Naive thymus-derived CD4-positive, alpha-beta T cell (primary cell): ENCODE measurements at regions not wholly inside any gene's neighbourhood (a gene's known extent, or its start where the extent isn't known, plus 50 kb on each side); places are given as distances from the start of the nearest gene placed in this dataset.

ENCODE experiments used
- ATAC-seq: fragments of 150-1000 bp; cut with Tn5 transposase; 2 replicates; pipeline ENCODE4 v1.10.0; 2021; ENCODE audit warnings: mild to moderate bottlenecking, moderate library complexity
- CTCF ChIA-PET: fragments of 350-600 bp; sonication (Branson Sonifier 250); formaldehyde crosslinking; loops from one replicate; lab custom pipeline; 2021; ENCODE audit warnings: antibody characterized with exemption; lab: Charles Lee
- POLR2A ChIA-PET: fragments of 350-600 bp; sonication (Branson Sonifier 250); formaldehyde crosslinking; loops from one replicate; lab custom pipeline; 2021; ENCODE audit warnings: antibody characterized with exemption, inconsistent platforms; lab: Charles Lee
- DNase-seq, 9 donors: peaks; one replicate each; pipeline versions ENCODE4 v3.0.0 to v3.0.0-alpha.2; 2020 to 2022; ENCODE audit warnings: mixed read lengths in 1 of 9
- H3K27ac ChIP-seq: one replicate; pipeline ENCODE4 v1.7.0; 2013; ENCODE audit warnings: mild to moderate bottlenecking, low read depth, low read length, moderate library complexity
- H3K27me3 ChIP-seq, 2 donors: one replicate each; pipeline ENCODE4 v1.7.0; 2013; ENCODE audit warnings: low read length in 2 of 2, mild to moderate bottlenecking in 2 of 2, moderate library complexity in 2 of 2; ENCODE audit not compliant: control insufficient read depth in 2 of 2, insufficient read depth in 2 of 2
- H3K36me3 ChIP-seq, 3 experiments: 1 replicate in 2 of 3; 2 replicates in 1 of 3; pipeline ENCODE4 v1.7.0; 2013; ENCODE audit warnings: low read length in 3 of 3, mild to moderate bottlenecking in 3 of 3, moderate library complexity in 1 of 3; ENCODE audit not compliant: insufficient read depth in 3 of 3, control insufficient read depth in 2 of 3
- H3K4me1 ChIP-seq, 2 donors: one replicate each; pipeline ENCODE4 v1.7.0; 2013; ENCODE audit warnings: low read length in 2 of 2, mild to moderate bottlenecking in 2 of 2, moderate library complexity in 1 of 2; ENCODE audit not compliant: control insufficient read depth in 2 of 2, insufficient read depth in 2 of 2
- H3K4me3 ChIP-seq: 2 replicates; pipeline ENCODE4 v1.7.0; 2013; ENCODE audit warnings: mild to moderate bottlenecking, low read length
- H3K9me3 ChIP-seq, 3 experiments: 1 replicate in 2 of 3; 2 replicates in 1 of 3; pipeline ENCODE4 v1.7.0; 2013; ENCODE audit warnings: low read length in 3 of 3; ENCODE audit not compliant: control insufficient read depth in 2 of 3
- H3K27ac Mint-ChIP-seq, 9 donors: one replicate each; pipeline ENCODE4 v1.8.0; 2020 to 2022; ENCODE audit warnings: mixed read lengths in 9 of 9, mild to moderate bottlenecking in 8 of 9, moderate library complexity in 5 of 9, inconsistent platforms in 2 of 9
- H3K27me3 Mint-ChIP-seq, 5 donors: one replicate each; pipeline ENCODE4 v1.8.0; 2021 to 2022; ENCODE audit warnings: mixed read lengths in 5 of 5, mild to moderate bottlenecking in 1 of 5
- H3K36me3 Mint-ChIP-seq, 5 donors: one replicate each; pipeline ENCODE4 v1.8.0; 2020 to 2022; ENCODE audit warnings: mixed read lengths in 5 of 5, mild to moderate bottlenecking in 3 of 5, inconsistent platforms in 1 of 5
- H3K4me1 Mint-ChIP-seq, 7 donors: one replicate each; pipeline ENCODE4 v1.8.0; 2020 to 2022; ENCODE audit warnings: mixed read lengths in 7 of 7, mild to moderate bottlenecking in 3 of 7, inconsistent platforms in 1 of 7
- H3K4me3 Mint-ChIP-seq, 10 donors: one replicate each; pipeline ENCODE4 v1.8.0; 2020 to 2022; ENCODE audit warnings: mild to moderate bottlenecking in 10 of 10, mixed read lengths in 10 of 10, moderate library complexity in 6 of 10, inconsistent platforms in 2 of 10
- H3K9me3 Mint-ChIP-seq, 11 donors: one replicate each; pipeline ENCODE4 v1.8.0; 2020 to 2022; ENCODE audit warnings: mixed read lengths in 11 of 11, mild to moderate bottlenecking in 4 of 11, inconsistent platforms in 1 of 11, moderate library complexity in 1 of 11
- intact Hi-C, 2 donors: fragments of 100-400 bp; cut with micrococcal nuclease; formaldehyde crosslinking; loops; one replicate each; pipeline ENCODE4 v1.15.1; 2023

DNA sequence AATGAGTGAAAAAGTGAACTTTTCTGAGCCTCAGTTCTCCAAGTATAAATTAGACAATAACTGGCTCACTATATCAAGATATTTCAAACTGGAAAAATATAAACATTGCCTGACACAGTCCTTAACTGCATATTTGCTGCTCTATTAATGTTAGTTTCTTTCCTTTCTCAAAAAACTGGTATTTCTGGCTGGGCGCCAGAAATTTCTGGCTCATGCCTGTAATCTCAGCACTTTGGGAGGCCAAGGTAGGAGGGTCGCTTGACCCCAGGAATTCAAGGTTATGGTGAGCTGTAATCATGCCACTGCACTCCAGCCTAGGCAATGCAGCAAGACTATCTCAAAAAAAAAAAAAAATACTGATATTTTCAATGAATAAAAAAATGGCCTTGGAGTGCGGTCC lies 227.0 kb downstream of the MAGEB17 start:
- no peaks in the 10 kb centered on the region for H3K27me3 ChIP-seq
- Mint-ChIP-seq H3K4me3 (no peak overlapping the region), H3K36me3 (no peaks in the 10 kb centered on the region), H3K4me1 (peaks cover 0 to 1% (median 0%) of the 10 kb centered on the region in 7 donors), H3K27ac (no peak overlapping the region), H3K9me3 (peaks cover 0 to 12% (median 0%) of the 10 kb centered on the region in 11 donors), H3K27me3 (peaks cover 0 to 4% (median 3%) of the 10 kb centered on the region in 5 donors)
- H3K4me1 ChIP-seq, result no peaks in the 10 kb centered on the region
- H3K27ac ChIP-seq, result no peak overlapping the region
- no peaks in the 10 kb centered on the region for H3K36me3 ChIP-seq
- DNase-seq, result no peak
- H3K9me3 ChIP-seq, result no peaks in the 10 kb centered on the region
- ChIA-PET CTCF (no interaction called here), POLR2A (no interaction called here)
- intact Hi-C loops, result no loop called here
- no peak overlapping the region for H3K4me3 ChIP-seq
- ATAC-seq, result no peak

DNA sequence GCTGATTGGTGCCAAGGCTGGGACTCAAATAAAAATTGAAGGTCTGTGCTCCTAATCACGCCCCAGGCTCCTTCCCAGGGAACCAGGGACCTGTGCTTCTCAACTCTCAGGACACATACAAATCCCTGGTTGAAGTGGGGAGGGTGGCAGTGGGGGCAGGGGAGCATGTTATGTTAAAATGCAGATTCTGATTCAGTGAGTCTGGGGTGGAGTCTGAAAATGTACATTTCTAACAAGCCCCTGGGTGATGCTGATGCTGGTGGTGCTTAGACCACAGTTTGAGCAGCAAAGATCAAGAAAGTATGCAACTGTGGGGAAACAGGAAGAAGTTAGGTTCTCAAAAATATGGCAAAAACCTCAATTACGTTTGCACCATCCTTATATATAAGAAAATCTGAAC lies 236.5 kb downstream of the MAGEB17 start:
- Histone ChIP-seq H3K36me3 (no peaks in the 10 kb centered on the region), H3K9me3 (no peaks in the 10 kb centered on the region), H3K4me1 (no peaks in the 10 kb centered on the region), H3K27ac (no peak overlapping the region), H3K4me3 (no peak overlapping the region), H3K27me3 (no peaks in the 10 kb centered on the region)
- Mint-ChIP-seq H3K4me3 (no peak overlapping the region), H3K27ac (no peak overlapping the region), H3K36me3 (no peaks in the 10 kb centered on the region), H3K4me1 (no peaks in the 10 kb centered on the region), H3K9me3 (no peaks in the 10 kb centered on the region), H3K27me3 (no peaks in the 10 kb centered on the region)
- intact Hi-C loops, result no loop called here
- ChIA-PET POLR2A (no interaction called here), CTCF (no interaction called here)
- no peak for ATAC-seq
- DNase-seq, result no peak

DNA sequence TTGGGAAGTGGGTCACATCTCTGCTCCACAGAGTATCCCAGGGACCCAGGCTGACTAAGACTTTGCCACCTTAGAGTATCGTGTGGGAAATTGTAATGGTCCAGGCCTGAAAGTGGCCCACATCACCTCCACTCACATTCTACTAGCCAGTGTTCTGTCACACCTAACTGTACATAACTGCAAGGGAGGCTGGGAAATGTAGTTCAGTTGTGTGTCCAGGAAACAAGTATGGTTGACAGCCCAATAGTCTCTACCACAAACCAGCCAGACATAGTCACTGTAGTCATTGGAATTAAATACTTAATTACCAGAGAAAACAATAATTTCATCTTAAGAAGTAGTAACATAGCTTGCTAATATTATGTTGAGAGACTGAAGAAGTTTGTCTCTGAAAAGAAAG lies 233.4 kb upstream of the S100G start:
- Histone ChIP-seq H3K27ac (no peak overlapping the region), H3K36me3 (no peaks in the 10 kb centered on the region), H3K4me1 (no peaks in the 10 kb centered on the region), H3K9me3 (no peaks in the 10 kb centered on the region), H3K27me3 (no peaks in the 10 kb centered on the region), H3K4me3 (no peak overlapping the region)
- POLR2A ChIA-PET, result no interaction called here
- DNase-seq, result no peak
- intact Hi-C loops, result no loop called here
- CTCF ChIA-PET, result no interaction called here
- no peak for ATAC-seq
- Mint-ChIP-seq H3K9me3 (peaks cover 0 to 4% (median 0%) of the 10 kb centered on the region in 11 donors), H3K4me3 (no peak overlapping the region), H3K27ac (no peak overlapping the region), H3K36me3 (no peaks in the 10 kb centered on the region), H3K27me3 (peaks cover 0 to 6% (median 0%) of the 10 kb centered on the region in 5 donors), H3K4me1 (no peaks in the 10 kb centered on the region)

DNA sequence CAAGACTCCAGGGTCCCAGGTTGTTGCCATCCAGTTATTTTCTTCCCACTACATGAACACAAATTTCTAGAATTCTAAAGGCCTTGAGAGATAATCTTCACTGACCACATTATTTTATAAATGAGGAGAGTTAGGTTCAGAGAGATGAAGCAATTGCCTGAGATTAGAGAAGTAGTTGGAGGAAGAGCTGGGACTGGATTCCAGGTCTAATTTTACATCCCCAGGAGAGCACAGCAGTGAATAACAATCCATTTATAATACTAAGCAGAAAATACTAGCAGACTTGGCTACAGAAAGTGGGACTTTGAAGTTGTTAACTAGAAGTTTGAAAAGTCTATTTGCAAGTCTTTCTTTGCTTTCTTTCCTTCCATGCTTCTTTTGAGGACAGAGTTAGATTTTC lies 231.3 kb upstream of the S100G start:
- H3K27me3 Mint-ChIP-seq, result peaks cover 0 to 4% (median 0%) of the 10 kb centered on the region in 5 donors
- no peak for DNase-seq
- H3K4me1 Mint-ChIP-seq, result peaks cover 0 to 1% (median 0%) of the 10 kb centered on the region in 7 donors
- Histone ChIP-seq H3K27ac (no peak overlapping the region), H3K9me3 (no peaks in the 10 kb centered on the region), H3K36me3 (no peaks in the 10 kb centered on the region), H3K4me3 (no peak overlapping the region), H3K4me1 (no peaks in the 10 kb centered on the region), H3K27me3 (no peaks in the 10 kb centered on the region)
- CTCF ChIA-PET, result no interaction called here
- intact Hi-C loops, result no loop called here
- no peak overlapping the region for H3K27ac Mint-ChIP-seq
- H3K9me3 Mint-ChIP-seq, result peaks cover 0 to 6% (median 0%) of the 10 kb centered on the region in 11 donors
- POLR2A ChIA-PET, result no interaction called here
- H3K36me3 Mint-ChIP-seq, result no peaks in the 10 kb centered on the region
- H3K4me3 Mint-ChIP-seq, result no peak overlapping the region
- ATAC-seq, result no peak

DNA sequence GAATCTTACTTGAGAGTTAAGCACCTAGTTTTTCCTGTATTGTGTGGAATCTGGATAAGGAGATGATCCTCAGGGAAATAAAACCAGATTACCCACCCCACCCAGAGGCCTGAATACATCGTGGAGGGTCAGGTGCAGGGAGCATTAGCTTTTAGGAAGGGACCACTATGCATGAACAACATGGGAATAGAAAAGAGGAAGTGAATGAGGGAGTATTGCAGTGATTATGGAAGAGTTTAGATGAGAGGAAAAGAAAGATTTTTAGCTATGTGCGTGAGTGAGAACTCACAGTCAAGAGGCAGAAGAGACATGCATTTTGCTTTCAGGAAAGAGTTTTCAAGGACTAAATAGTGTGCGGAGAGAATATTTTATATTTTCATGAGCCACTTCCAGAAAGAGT lies 222.3 kb upstream of the S100G start:
- Mint-ChIP-seq H3K4me3 (no peak overlapping the region), H3K27me3 (peaks cover 0 to 3% (median 0%) of the 10 kb centered on the region in 5 donors), H3K36me3 (no peaks in the 10 kb centered on the region), H3K27ac (peak overlapping the region in 1 of 9 donors; percentile 37), H3K9me3 (no peaks in the 10 kb centered on the region), H3K4me1 (peaks cover 1 to 20% (median 14%) of the 10 kb centered on the region in 7 donors)
- DNase-seq, result no peak
- Histone ChIP-seq H3K36me3 (no peaks in the 10 kb centered on the region), H3K4me3 (no peak overlapping the region), H3K27ac (no peak overlapping the region), H3K27me3 (no peaks in the 10 kb centered on the region), H3K4me1 (peaks cover 0 to 6% of the 10 kb centered on the region in 2 donors), H3K9me3 (no peaks in the 10 kb centered on the region)
- intact Hi-C loops, result no loop called here
- ATAC-seq, result no peak
- POLR2A ChIA-PET, result no interaction called here
- CTCF ChIA-PET, result interaction anchor here (0.6 to 0.7 kb wide), 2 partner anchors 18 to 98 kb away, joined by 3 read pairs; no protein-coding TSS in a partner anchor

DNA sequence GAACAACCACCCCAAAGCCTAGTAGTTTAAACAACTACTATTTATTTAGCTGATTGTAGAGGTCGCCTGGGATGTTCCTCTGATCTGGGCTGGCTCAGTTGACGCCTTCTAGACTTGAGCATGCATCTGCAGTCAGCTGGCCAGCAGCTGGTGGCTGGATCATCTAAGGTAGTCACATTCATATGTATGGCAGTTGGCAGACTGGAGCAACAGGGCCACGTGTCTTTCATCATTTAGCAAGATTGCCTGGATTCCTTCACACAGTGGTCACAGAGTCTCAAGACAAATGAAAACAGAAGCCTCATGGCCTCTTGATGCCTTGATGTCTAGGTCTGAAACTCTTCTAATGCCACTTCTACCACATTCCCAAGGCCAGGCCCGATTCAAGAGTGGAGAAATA lies 220.6 kb upstream of the S100G start:
- Histone ChIP-seq H3K4me3 (no peak overlapping the region), H3K9me3 (no peaks in the 10 kb centered on the region), H3K36me3 (no peaks in the 10 kb centered on the region), H3K4me1 (peaks cover 0 to 15% of the 10 kb centered on the region in 2 donors), H3K27ac (no peak overlapping the region), H3K27me3 (no peaks in the 10 kb centered on the region)
- peaks cover 4 to 26% (median 20%) of the 10 kb centered on the region in 7 donors for H3K4me1 Mint-ChIP-seq
- no peak overlapping the region for H3K4me3 Mint-ChIP-seq
- no peak for ATAC-seq
- no peak for DNase-seq
- intact Hi-C loops, result no loop called here
- H3K9me3 Mint-ChIP-seq, result no peaks in the 10 kb centered on the region
- CTCF ChIA-PET, result no interaction called here
- no peaks in the 10 kb centered on the region for H3K36me3 Mint-ChIP-seq
- H3K27me3 Mint-ChIP-seq, result peaks cover 0 to 3% (median 0%) of the 10 kb centered on the region in 5 donors
- H3K27ac Mint-ChIP-seq, result no peak overlapping the region
- POLR2A ChIA-PET, result no interaction called here

DNA sequence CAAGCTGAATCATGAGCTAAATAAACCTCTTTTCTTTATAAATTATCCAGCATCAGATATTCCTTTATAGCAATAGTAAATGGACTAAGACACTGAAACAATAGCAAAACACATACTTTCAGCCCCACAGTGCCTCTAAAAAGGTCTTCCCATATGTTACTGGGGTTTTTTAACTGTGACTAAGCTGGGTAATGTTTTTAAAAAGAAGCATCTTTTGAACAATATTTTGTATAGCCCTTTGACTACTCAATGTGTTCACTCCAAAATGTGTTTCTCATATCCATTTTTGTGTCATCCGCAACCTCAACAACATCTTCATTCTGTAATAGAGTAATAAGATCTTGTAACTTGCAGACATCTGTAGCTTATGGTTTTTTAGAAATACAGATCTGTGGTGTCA lies 218.7 kb upstream of the S100G start:
- Histone ChIP-seq H3K4me1 (peaks cover 0 to 15% of the 10 kb centered on the region in 2 donors), H3K4me3 (no peak overlapping the region), H3K27me3 (no peaks in the 10 kb centered on the region), H3K27ac (no peak overlapping the region), H3K9me3 (no peaks in the 10 kb centered on the region), H3K36me3 (no peaks in the 10 kb centered on the region)
- no peaks in the 10 kb centered on the region for H3K36me3 Mint-ChIP-seq
- no peaks in the 10 kb centered on the region for H3K9me3 Mint-ChIP-seq
- intact Hi-C loops, result loop anchor here in 1 of 2 donors (10.0 kb wide), 1 partner anchor 576 kb away; the partner anchor contains the start of gene AP1S2
- ATAC-seq (no peak), DNase-seq (no peak)
- ChIA-PET CTCF (no interaction called here), POLR2A (interaction anchor here (0.7 kb wide), 1 partner anchor 425 kb away, joined by 5 read pairs; no protein-coding TSS in a partner anchor)
- peaks cover 0 to 3% (median 0%) of the 10 kb centered on the region in 5 donors for H3K27me3 Mint-ChIP-seq
- peaks cover 4 to 19% (median 15%) of the 10 kb centered on the region in 7 donors for H3K4me1 Mint-ChIP-seq
- no peak overlapping the region for H3K4me3 Mint-ChIP-seq
- H3K27ac Mint-ChIP-seq, result peak overlapping the region in 1 of 9 donors; percentile 49
